ENCODE measurements at regions not wholly inside any gene's neighbourhood (a gene's known extent, or its start where the extent isn't known, plus 50 kb on each side); places are given as distances from the start of the nearest gene placed in this dataset.

- H3K4me1 ChIP-seq (replicated peaks in 1 of 2; ENCODE audit: control insufficient read depth in 2 of 2, insufficient read depth in 2 of 2, low read length in 2 of 2) = no peaks in the 10 kb centered on the region
- H3K79me2 ChIP-seq (ENCODE audit: control insufficient read depth, insufficient read depth, low read length) = no peaks in the 10 kb centered on the region
- in situ Hi-C loops (cut with MboI) = no loop called here
- TF ChIP-seq ZNF778 (CRISPR knock-in tag; IDR thresholded peaks at IDR 0.05) = no peak
- no peak for TF ChIP-seq ZNF121 (CRISPR knock-in tag; conservative IDR thresholded peaks at IDR 0.05)
- TF ChIP-seq GTF2A2 (tag; IDR thresholded peaks at IDR 0.05) = no peak
- TF ChIP-seq TEAD4 (IDR thresholded peaks at IDR 0.05; ENCODE audit: low read length) = no peak
- no peak for TF ChIP-seq TEAD4 (CRISPR knock-in tag; IDR thresholded peaks at IDR 0.05; ENCODE audit: borderline replicate concordance)
- TF ChIP-seq, protein P1, sequence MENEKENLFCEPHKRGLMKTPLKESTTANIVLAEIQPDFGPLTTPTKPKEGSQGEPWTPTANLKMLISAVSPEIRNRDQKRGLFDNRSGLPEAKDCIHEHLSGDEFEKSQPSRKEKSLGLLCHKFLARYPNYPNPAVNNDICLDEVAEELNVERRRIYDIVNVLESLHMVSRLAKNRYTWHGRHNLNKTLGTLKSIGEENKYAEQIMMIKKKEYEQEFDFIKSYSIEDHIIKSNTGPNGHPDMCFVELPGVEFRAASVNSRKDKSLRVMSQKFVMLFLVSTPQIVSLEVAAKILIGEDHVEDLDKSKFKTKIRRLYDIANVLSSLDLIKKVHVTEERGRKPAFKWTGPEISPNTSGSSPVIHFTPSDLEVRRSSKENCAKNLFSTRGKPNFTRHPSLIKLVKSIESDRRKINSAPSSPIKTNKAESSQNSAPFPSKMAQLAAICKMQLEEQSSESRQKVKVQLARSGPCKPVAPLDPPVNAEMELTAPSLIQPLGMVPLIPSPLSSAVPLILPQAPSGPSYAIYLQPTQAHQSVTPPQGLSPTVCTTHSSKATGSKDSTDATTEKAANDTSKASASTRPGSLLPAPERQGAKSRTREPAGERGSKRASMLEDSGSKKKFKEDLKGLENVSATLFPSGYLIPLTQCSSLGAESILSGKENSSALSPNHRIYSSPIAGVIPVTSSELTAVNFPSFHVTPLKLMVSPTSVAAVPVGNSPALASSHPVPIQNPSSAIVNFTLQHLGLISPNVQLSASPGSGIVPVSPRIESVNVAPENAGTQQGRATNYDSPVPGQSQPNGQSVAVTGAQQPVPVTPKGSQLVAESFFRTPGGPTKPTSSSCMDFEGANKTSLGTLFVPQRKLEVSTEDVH (IDR thresholded peaks at IDR 0.05; ENCODE audit: low read depth, partially characterized antibody) = no peak
- TF ChIP-seq, protein P2, sequence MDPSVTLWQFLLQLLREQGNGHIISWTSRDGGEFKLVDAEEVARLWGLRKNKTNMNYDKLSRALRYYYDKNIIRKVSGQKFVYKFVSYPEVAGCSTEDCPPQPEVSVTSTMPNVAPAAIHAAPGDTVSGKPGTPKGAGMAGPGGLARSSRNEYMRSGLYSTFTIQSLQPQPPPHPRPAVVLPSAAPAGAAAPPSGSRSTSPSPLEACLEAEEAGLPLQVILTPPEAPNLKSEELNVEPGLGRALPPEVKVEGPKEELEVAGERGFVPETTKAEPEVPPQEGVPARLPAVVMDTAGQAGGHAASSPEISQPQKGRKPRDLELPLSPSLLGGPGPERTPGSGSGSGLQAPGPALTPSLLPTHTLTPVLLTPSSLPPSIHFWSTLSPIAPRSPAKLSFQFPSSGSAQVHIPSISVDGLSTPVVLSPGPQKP (CRISPR knock-in tag; IDR thresholded peaks at IDR 0.05) = no peak
- TF ChIP-seq SIN3B (IDR thresholded peaks at IDR 0.05; ENCODE audit: low read depth) = no peak
- TF ChIP-seq ARHGAP35 (IDR thresholded peaks at IDR 0.05; ENCODE audit: partially characterized antibody) = no peak
- TF ChIP-seq, protein P3, sequence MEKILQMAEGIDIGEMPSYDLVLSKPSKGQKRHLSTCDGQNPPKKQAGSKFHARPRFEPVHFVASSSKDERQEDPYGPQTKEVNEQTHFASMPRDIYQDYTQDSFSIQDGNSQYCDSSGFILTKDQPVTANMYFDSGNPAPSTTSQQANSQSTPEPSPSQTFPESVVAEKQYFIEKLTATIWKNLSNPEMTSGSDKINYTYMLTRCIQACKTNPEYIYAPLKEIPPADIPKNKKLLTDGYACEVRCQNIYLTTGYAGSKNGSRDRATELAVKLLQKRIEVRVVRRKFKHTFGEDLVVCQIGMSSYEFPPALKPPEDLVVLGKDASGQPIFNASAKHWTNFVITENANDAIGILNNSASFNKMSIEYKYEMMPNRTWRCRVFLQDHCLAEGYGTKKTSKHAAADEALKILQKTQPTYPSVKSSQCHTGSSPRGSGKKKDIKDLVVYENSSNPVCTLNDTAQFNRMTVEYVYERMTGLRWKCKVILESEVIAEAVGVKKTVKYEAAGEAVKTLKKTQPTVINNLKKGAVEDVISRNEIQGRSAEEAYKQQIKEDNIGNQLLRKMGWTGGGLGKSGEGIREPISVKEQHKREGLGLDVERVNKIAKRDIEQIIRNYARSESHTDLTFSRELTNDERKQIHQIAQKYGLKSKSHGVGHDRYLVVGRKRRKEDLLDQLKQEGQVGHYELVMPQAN (IDR thresholded peaks at IDR 0.05; ENCODE audit: borderline replicate concordance) = no peak
- no peak for TF ChIP-seq MTA2 (IDR thresholded peaks at IDR 0.05; ENCODE audit: low read depth)
- no peak for TF ChIP-seq CEBPB (tag; IDR thresholded peaks at IDR 0.05)
- H3K4me3 ChIP-seq = no peak overlapping the region
- H3K27ac ChIP-seq (ENCODE audit: extremely low read depth, low read depth, low read length) = no peak overlapping the region
- ChIA-PET CTCF (ENCODE audit: low intra/inter-chr PET ratio) (no interaction called here), POLR2A (no interaction called here)
- no peak overlapping the region for H3K4me2 ChIP-seq (ENCODE audit: insufficient read depth, low read length)
- H3K9ac ChIP-seq (ENCODE audit: insufficient read depth in 1 of 2, low read depth in 2 of 2, low read length in 2 of 2) = no peak overlapping the region
- intact Hi-C loops (cut with micrococcal nuclease) = no loop called here
- H3K9me1 ChIP-seq (ENCODE audit: control insufficient read depth, insufficient read depth, low read length) = no peaks in the 10 kb centered on the region
- H3K27me3 ChIP-seq (ENCODE audit: control insufficient read depth in 2 of 2, insufficient read depth in 2 of 2, low read length in 2 of 2) = no peaks in the 10 kb centered on the region
- H3K9me3 ChIP-seq (replicated peaks; ENCODE audit: control insufficient read depth, insufficient read depth, low read depth, low read length) = no peaks in the 10 kb centered on the region
- BruUV-seq (replicated peaks) = no TSS peak
- no peak for DNase-seq (ENCODE audit: extremely low read depth in 1 of 4, low spot score in 3 of 4)
- no peak overlapping the region for H2AFZ ChIP-seq (ENCODE audit: low read depth, low read length)
- ATAC-seq = no peak
- FAIRE-seq = no peak
- no peaks in the 10 kb centered on the region for H3K36me3 ChIP-seq (ENCODE audit: control insufficient read depth, insufficient read depth, low read length)
- 1% methylated on average over 5 of the region's 5 CpGs for WGBS (ENCODE audit: insufficient coverage, low coverage, missing lambda C conversion rate)
- H4K20me1 ChIP-seq (replicated peaks; ENCODE audit: control insufficient read depth, insufficient read depth, low read length) = no peaks in the 10 kb centered on the region
Measured at GRCh38 chr20:12777016-12777415, 231.8 kb upstream of the SPTLC3 start.
